HG03460 (cell line): ENCODE measurements at regions not wholly inside any gene's neighbourhood (a gene's known extent, or its start where the extent isn't known, plus 50 kb on each side); places are given as distances from the start of the nearest gene placed in this dataset.
A peak's percentile ranks its signal among the peaks of the same experiment; 100 is the strongest.
"Not testable (repeated sequence)": the region's sequence is repeated elsewhere in the genome, so short reads cannot be mapped to it uniquely, and the experiment has no call there.

ENCODE experiments used
- ATAC-seq: cut with Tn5 transposase; IDR thresholded peaks from one replicate; pipeline ENCODE4 v1.9.1; 2021; ENCODE audit not compliant: unreplicated experiment

- no peak for ATAC-seq
Measured at GRCh38 chr4:123667496-123667895, 270.9 kb downstream of the SPRY1 start.

GRCh38 chr4:123667991-123668390 is 271.4 kb downstream of the SPRY1 start:
- no peak for ATAC-seq

DNA sequence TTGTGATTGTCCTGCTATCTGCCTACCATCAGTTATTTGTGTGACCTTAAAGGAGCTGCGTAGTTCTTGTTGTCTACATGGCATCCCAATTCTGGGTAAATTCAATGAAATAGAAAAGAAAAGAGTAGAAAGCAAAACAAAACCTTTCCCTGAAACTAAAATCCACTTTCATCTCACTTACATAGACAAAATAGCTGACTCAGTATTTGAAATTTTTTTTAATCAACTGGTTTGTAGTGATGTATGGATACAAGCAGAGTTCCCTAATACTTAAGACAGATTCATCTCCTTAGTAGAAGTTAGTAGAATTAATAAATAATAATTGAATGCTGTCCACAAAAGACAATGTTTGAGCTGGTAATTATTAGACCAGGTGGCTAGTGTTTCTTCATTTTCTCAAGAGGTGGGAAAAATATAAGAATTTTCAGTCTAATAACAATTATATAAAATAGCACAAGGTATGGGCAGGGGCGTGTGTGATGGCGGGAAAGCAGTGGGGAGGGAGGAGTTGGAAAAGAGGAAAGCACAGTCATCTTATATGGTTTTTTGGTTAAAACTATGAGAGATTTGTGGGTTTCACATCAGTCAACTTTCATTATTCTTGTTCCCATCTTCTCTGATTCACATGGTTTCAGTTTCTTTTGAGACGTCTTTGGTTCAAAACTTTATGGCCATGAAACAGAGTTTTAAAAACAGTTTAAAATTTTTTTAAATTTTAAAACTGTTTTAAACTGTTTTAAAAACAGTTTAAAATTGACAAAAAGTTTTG is 275.2 kb downstream of the SPRY1 start:
- ATAC-seq = peak; percentile 96

DNA sequence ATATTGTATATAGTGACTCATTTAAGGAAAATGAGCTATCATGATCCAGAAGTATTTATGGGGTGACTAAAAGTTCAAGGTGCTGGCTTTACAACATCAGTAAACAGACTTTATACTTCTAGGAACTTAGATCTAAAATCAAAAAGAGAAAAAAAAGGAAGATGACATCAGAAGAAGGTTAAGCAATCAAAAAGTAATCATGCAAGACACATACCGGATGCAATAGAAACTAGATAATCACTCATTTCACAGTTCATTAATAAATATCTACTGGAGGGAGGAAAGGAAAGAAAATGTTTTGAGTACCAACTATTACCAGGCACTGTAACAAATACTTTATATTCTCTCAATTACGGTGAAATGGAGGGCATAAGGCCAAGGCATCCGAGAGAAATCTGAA is 276.4 kb downstream of the SPRY1 start:
- no peak for ATAC-seq

DNA sequence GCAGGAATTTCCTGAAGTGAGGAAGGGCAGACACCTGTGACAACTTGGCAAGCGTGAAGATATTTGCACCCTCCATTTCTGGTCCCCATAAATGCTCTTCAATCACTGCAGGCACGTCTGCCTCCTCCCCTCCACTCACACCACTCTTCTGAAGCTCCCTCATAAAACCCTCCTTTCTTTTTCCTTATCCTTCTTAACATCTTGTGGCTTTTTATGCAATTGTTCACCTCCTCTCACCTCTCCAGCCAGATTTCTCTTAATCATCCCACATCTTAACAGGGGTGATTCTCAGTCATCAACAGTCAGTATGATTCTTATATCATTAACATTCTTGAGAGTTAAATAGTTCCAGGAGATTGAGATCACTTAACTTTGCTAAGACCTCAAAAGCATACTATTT is 277.4 kb downstream of the SPRY1 start:
- no peak for ATAC-seq

- no peak for ATAC-seq
Measured at GRCh38 chr4:123674762-123675465, 278.3 kb downstream of the SPRY1 start.

- ATAC-seq = no peak
Measured at GRCh38 chr4:123675567-123675966, 279.0 kb downstream of the SPRY1 start.

GRCh38 chr4:123676071-123676889 is 279.7 kb downstream of the SPRY1 start:
- ATAC-seq = no peak

- ATAC-seq = no peak
Measured at GRCh38 chr4:123676890-123677229, 280.3 kb downstream of the SPRY1 start.

DNA sequence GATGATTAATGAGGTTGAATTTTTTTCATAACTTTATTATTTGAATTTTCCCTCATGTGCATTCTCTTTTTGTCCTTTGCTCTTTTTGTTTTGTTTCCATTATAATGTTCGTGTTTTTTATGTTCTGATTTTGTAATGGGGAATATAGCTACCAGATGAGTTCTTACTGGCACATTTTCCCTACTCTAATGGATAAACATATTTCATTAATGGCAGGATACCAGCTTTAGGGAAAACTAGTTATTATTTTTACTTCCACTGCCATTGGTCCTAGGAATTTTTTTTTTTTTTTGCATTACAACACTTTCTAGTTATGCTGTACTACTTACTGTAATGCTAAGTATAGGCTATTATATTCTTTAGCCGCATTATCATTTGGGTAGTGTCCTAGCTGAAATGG is 286.3 kb downstream of the SPRY1 start:
- ATAC-seq = no peak

DNA sequence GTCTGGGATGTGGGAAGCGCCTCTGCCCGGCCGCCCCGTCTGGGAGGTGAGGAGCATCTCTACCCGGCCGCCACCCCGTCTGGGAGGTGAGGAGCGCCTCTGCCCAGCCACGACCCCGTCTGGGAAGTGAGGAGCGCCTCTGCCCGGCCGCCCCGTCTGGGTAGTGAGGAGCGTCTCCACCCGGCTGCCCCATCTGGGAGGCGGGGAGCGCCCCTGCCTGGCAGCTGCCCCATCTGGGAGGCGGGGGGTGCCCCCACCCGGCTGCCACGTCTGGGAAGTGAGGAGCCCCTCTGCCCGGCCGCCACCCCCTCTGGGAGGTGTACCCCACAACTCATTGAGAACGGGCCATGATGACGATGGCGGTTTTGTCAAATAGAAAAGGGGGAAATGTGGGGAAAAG is 288.3 kb downstream of the SPRY1 start:
- not testable (repeated sequence) for ATAC-seq

DNA sequence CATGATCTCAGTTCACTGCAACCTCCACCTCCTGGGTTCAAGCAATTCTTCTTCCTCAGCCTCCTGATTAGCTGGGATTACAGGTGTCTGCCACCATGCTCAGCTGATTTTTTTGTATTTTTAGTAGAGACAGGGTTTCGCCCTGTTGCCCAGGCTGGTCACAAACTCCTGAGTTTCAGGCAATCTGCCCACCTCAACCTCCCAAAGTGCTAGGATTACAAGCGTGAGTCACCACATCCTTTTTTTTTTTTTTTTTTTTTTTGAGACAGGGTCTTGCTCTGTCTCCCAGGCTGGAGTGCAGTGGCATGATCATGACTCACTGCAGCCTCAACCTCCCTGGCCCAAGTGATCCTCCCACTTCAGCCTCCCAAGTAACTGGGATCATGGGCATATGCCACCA is 298.9 kb downstream of the SPRY1 start:
- not testable (repeated sequence) for ATAC-seq

GRCh38 chr4:123696687-123697086 is 300.1 kb downstream of the SPRY1 start:
- ATAC-seq = no peak

DNA sequence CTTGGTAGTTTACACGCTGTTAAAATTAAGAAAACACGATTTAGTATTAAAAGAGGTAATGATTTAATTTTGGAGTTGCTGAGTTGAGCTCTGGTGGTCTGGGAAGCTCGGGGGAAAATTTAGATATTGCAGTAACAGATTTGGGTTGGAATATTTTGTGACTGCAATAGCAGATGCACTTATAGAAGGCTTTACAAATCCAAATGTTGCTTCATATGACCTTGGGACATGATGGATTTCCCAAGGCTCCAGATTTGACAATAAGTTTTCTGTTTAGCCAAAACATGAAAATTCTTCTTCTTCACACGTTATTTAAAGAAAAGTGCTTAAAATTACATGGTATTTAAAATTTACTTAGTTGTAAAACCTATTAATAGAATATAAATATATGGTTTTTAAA is 302.0 kb downstream of the SPRY1 start:
- ATAC-seq = no peak

- no peak for ATAC-seq
Measured at GRCh38 chr4:123699880-123700771, 303.5 kb downstream of the SPRY1 start.

DNA sequence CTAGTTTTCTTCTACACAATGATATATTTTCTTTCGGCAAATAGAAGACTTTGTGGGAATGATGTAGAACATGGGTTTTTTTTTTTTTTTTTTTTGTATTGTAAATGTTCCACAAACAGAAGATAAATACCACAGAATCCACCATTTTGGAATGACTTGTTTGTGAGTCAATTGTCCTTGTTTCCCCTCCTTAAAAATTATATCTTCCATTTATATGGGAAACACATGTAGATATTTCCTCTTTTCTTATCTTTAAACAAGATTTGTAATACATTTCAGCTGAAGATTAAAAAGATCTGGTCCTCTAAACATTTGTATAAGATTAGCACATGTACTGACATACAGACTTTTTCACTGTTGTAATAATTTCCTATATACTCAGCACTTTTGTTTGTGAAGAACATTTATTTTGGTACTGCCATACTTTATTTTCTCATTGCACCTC is 304.6 kb downstream of the SPRY1 start:
- no peak for ATAC-seq

- ATAC-seq = no peak
Measured at GRCh38 chr4:123705419-123705818, 308.8 kb downstream of the SPRY1 start.

GRCh38 chr4:123706973-123707372 is 310.4 kb downstream of the SPRY1 start:
- ATAC-seq = no peak

GRCh38 chr4:123708902-123709301 is 312.3 kb downstream of the SPRY1 start:
- no peak for ATAC-seq

GRCh38 chr4:123709336-123709735 is 312.7 kb downstream of the SPRY1 start:
- ATAC-seq = no peak

GRCh38 chr4:123731035-123731434 is 334.4 kb downstream of the SPRY1 start:
- ATAC-seq = no peak
